ENCODE measurements at regions not wholly inside any gene's neighbourhood (a gene's known extent, or its start where the extent isn't known, plus 50 kb on each side); places are given as distances from the start of the nearest gene placed in this dataset.

DNA sequence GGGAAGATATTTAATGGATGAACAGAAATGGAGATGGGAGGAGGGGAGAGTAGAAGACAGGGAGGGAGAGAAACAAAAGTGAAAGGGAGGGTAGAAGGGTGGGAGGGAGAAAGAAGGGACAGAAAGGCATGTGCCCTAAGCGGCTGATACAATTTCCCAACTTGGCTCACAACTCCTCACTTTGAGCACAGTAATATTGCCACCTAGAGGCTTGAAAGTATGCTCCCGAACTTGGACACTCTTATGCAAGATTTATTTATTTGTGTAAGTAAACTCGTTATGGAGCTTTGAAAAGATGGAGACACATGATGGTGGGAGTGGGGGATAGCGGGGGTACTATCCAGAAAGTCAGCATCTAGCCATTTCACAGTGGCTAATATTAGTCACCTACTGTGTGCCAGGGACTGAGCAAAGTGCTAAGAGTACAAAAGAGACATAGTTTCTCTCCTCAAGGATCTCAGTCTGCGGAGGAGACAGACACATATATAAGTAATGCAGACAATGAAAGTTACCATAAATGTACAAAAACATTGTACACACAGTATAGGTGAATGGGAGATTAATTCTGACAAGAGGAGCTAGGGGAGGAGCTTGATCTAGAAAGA, 189.7 kb downstream of the SEC16B start:
- TF ChIP-seq CTCF (IDR thresholded peaks at IDR 0.05) (peak in 2 of 3 experiments; percentile 6 to 16), POLR2A (IDR thresholded peaks at IDR 0.05) (no peak), POLR2AphosphoS5 (IDR thresholded peaks at IDR 0.05; ENCODE audit: insufficient read depth in 1 of 2, low read depth in 1 of 2) (no peak)
